ENCODE measurements at regions not wholly inside any gene's neighbourhood (a gene's known extent, or its start where the extent isn't known, plus 50 kb on each side); places are given as distances from the start of the nearest gene placed in this dataset.

GRCh38 chr6:150711584-150712504, 112.2 kb downstream of the PLEKHG1 start:
- Histone ChIP-seq H3K27me3 (ENCODE audit: low read depth, low read length) (no peaks in the 10 kb centered on the region), H3K4me3 (ENCODE audit: low read length) (no peak overlapping the region), H3K27ac (ENCODE audit: low read length) (no peak overlapping the region), H2AFZ (ENCODE audit: low read depth, low read length) (no peak overlapping the region), H3K36me3 (replicated peaks; ENCODE audit: low read depth, low read length) (no peaks in the 10 kb centered on the region), H3K9ac (ENCODE audit: low read length) (no peak overlapping the region), H4K20me1 (ENCODE audit: insufficient read depth, low read length) (peaks cover 60% of the 10 kb centered on the region), H3K9me3 (ENCODE audit: insufficient read depth, low read length) (no peaks in the 10 kb centered on the region), H3K4me2 (ENCODE audit: low read length) (no peak overlapping the region), H3K79me2 (ENCODE audit: low read length) (peaks cover 48% of the 10 kb centered on the region), H3K4me1 (ENCODE audit: low read length) (no peaks in the 10 kb centered on the region)
- TF ChIP-seq, protein P1, sequence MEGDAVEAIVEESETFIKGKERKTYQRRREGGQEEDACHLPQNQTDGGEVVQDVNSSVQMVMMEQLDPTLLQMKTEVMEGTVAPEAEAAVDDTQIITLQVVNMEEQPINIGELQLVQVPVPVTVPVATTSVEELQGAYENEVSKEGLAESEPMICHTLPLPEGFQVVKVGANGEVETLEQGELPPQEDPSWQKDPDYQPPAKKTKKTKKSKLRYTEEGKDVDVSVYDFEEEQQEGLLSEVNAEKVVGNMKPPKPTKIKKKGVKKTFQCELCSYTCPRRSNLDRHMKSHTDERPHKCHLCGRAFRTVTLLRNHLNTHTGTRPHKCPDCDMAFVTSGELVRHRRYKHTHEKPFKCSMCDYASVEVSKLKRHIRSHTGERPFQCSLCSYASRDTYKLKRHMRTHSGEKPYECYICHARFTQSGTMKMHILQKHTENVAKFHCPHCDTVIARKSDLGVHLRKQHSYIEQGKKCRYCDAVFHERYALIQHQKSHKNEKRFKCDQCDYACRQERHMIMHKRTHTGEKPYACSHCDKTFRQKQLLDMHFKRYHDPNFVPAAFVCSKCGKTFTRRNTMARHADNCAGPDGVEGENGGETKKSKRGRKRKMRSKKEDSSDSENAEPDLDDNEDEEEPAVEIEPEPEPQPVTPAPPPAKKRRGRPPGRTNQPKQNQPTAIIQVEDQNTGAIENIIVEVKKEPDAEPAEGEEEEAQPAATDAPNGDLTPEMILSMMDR (IDR thresholded peaks at IDR 0.05; ENCODE audit: low read depth, low read length): no peak
- no peak for TF ChIP-seq EZH2phosphoT487 (IDR thresholded peaks at IDR 0.05; ENCODE audit: low read depth)

- H3K9ac ChIP-seq (ENCODE audit: low read length): no peak overlapping the region
- H2AFZ ChIP-seq (ENCODE audit: low read depth, low read length): no peak overlapping the region
- H3K4me2 ChIP-seq (ENCODE audit: low read length): no peak overlapping the region
- no peaks in the 10 kb centered on the region for H3K36me3 ChIP-seq (replicated peaks; ENCODE audit: low read depth, low read length)
- H3K79me2 ChIP-seq (ENCODE audit: low read length): peaks cover 49% of the 10 kb centered on the region
- peaks cover 59% of the 10 kb centered on the region for H4K20me1 ChIP-seq (ENCODE audit: insufficient read depth, low read length)
- TF ChIP-seq EZH2phosphoT487 (IDR thresholded peaks at IDR 0.05; ENCODE audit: low read depth): no peak
- TF ChIP-seq, protein P1 (IDR thresholded peaks at IDR 0.05; ENCODE audit: low read depth, low read length): no peak
- no peaks in the 10 kb centered on the region for H3K4me1 ChIP-seq (ENCODE audit: low read length)
- no peak overlapping the region for H3K27ac ChIP-seq (ENCODE audit: low read length)
- no peaks in the 10 kb centered on the region for H3K27me3 ChIP-seq (ENCODE audit: low read depth, low read length)
- H3K4me3 ChIP-seq (ENCODE audit: low read length): no peak overlapping the region
- H3K9me3 ChIP-seq (ENCODE audit: insufficient read depth, low read length): no peaks in the 10 kb centered on the region
These were observed 113.0 kb downstream of the PLEKHG1 start for GRCh38 chr6:150712505-150713252.

DNA sequence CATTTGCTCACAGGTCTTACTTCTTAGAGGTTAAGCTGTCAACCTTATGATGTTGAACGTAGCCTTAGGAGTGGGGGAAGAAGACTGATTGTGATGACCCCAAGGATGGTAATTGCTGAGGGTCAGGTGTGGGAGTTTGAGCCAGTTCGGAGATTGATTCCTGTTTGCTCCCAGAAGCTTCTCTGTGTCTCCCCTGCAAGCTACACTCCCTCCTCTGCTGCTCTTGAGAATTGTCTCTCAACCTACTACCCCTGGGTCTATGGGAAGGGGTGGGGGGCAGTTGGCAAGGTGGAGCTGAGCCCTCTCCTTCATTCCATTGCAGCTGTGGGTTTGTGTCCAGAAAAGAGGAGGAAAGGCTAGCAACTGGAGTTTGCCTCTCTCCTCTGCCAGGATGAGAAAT, 113.8 kb downstream of the PLEKHG1 start:
- TF ChIP-seq, protein P1 (IDR thresholded peaks at IDR 0.05; ENCODE audit: low read depth, low read length): no peak
- TF ChIP-seq EZH2phosphoT487 (IDR thresholded peaks at IDR 0.05; ENCODE audit: low read depth): no peak
- H3K27ac ChIP-seq (ENCODE audit: low read length): no peak overlapping the region
- no peak overlapping the region for H2AFZ ChIP-seq (ENCODE audit: low read depth, low read length)
- H3K9ac ChIP-seq (ENCODE audit: low read length): no peak overlapping the region
- no peaks in the 10 kb centered on the region for H3K4me1 ChIP-seq (ENCODE audit: low read length)
- no peaks in the 10 kb centered on the region for H3K27me3 ChIP-seq (ENCODE audit: low read depth, low read length)
- peaks cover 50% of the 10 kb centered on the region for H3K79me2 ChIP-seq (ENCODE audit: low read length)
- H3K4me3 ChIP-seq (ENCODE audit: low read length): no peak overlapping the region
- no peaks in the 10 kb centered on the region for H3K36me3 ChIP-seq (replicated peaks; ENCODE audit: low read depth, low read length)
- H3K4me2 ChIP-seq (ENCODE audit: low read length): no peak overlapping the region
- no peaks in the 10 kb centered on the region for H3K9me3 ChIP-seq (ENCODE audit: insufficient read depth, low read length)
- H4K20me1 ChIP-seq (ENCODE audit: insufficient read depth, low read length): peaks cover 55% of the 10 kb centered on the region

DNA sequence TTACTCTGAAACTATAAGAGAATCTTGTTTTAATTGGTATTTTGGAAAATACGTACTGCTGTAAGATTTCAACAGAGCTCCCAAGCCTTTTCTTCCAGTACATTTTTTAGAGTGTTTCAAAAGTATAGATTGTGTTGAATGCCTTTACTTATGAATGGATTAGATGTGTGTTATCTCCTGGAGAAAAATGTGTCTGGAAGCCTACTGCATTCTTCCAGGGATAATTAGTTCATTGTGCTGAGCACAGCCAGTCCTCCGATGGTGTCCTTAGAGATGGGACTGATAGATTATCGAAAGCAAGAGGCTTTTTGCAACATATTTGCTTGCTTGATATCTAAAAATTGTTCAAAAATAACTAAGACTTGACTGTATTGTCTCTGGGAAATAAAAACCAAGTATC, 114.2 kb downstream of the PLEKHG1 start:
- H2AFZ ChIP-seq (ENCODE audit: low read depth, low read length): no peak overlapping the region
- peaks cover 54% of the 10 kb centered on the region for H4K20me1 ChIP-seq (ENCODE audit: insufficient read depth, low read length)
- no peaks in the 10 kb centered on the region for H3K9me3 ChIP-seq (ENCODE audit: insufficient read depth, low read length)
- no peaks in the 10 kb centered on the region for H3K4me1 ChIP-seq (ENCODE audit: low read length)
- H3K27me3 ChIP-seq (ENCODE audit: low read depth, low read length): no peaks in the 10 kb centered on the region
- H3K36me3 ChIP-seq (replicated peaks; ENCODE audit: low read depth, low read length): no peaks in the 10 kb centered on the region
- no peak overlapping the region for H3K9ac ChIP-seq (ENCODE audit: low read length)
- H3K79me2 ChIP-seq (ENCODE audit: low read length): peaks cover 50% of the 10 kb centered on the region
- H3K27ac ChIP-seq (ENCODE audit: low read length): no peak overlapping the region
- no peak overlapping the region for H3K4me2 ChIP-seq (ENCODE audit: low read length)
- no peak overlapping the region for H3K4me3 ChIP-seq (ENCODE audit: low read length)
- no peak for TF ChIP-seq EZH2phosphoT487 (IDR thresholded peaks at IDR 0.05; ENCODE audit: low read depth)
- TF ChIP-seq, protein P1 (IDR thresholded peaks at IDR 0.05; ENCODE audit: low read depth, low read length): no peak
